Osteoblast (primary cell): ENCODE measurements at regions not wholly inside any gene's neighbourhood (a gene's known extent, or its start where the extent isn't known, plus 50 kb on each side); places are given as distances from the start of the nearest gene placed in this dataset.

Experiments used
- DNase-seq: peaks from one replicate; pipeline ENCODE4 v3.0.0; 2011; ENCODE audit warnings: low spot score, mixed read lengths; ENCODE audit not compliant: insufficient read length; ENCODE audit errors: missing footprints
- H2AFZ ChIP-seq: 2 replicates; pipeline ENCODE4 v1.6.0; 2011; ENCODE audit warnings: mild to moderate bottlenecking, low read length
- H3K27ac ChIP-seq: 2 replicates; pipeline ENCODE4 v1.5.1; 2011; ENCODE audit warnings: mild to moderate bottlenecking, low read depth, low read length, moderate library complexity
- H3K27me3 ChIP-seq: 2 replicates; pipeline ENCODE4 v1.6.0; 2012; ENCODE audit warnings: mild to moderate bottlenecking, control low read depth, inconsistent platforms, low read length, moderate library complexity; ENCODE audit not compliant: insufficient read depth
- H3K36me3 ChIP-seq: 2 replicates; pipeline ENCODE4 v1.5.1; 2011; ENCODE audit warnings: mild to moderate bottlenecking, low read length, control low read depth, moderate library complexity; ENCODE audit not compliant: insufficient read depth
- H3K4me1 ChIP-seq: 2 replicates; pipeline ENCODE4 v1.5.1; 2011; ENCODE audit warnings: mild to moderate bottlenecking, low read length, control low read depth, moderate library complexity; ENCODE audit not compliant: insufficient read depth
- H3K4me2 ChIP-seq: 2 replicates; pipeline ENCODE4 v1.6.0; 2011; ENCODE audit warnings: mild to moderate bottlenecking, low read length; ENCODE audit not compliant: insufficient read depth
- H3K4me3 ChIP-seq: fragments of 200-600 bp; sonication (generic); 3 replicates; pipeline ENCODE4 v1.5.1; 2012; ENCODE audit warnings: mild to moderate bottlenecking, low read length, inconsistent platforms; ENCODE audit not compliant: insufficient read depth
- H3K79me2 ChIP-seq: 2 replicates; pipeline ENCODE4 v1.6.0; 2012; ENCODE audit warnings: mild to moderate bottlenecking, low read length, control low read depth, inconsistent platforms; ENCODE audit not compliant: insufficient read depth
- H3K9me3 ChIP-seq: 2 replicates; pipeline ENCODE4 v1.5.1; 2011; ENCODE audit warnings: low read depth, low read length, control low read depth
- H4K20me1 ChIP-seq: 2 replicates; pipeline ENCODE4 v1.6.0; 2012; ENCODE audit warnings: mild to moderate bottlenecking, low read length, control low read depth; ENCODE audit not compliant: insufficient read depth
- CTCF ChIP-seq: IDR thresholded peaks from 2 replicates; pipeline ENCODE4 v1.5.1; 2011; ENCODE audit warnings: mild to moderate bottlenecking, low read depth, low read length, moderate library complexity; ENCODE audit errors: extremely low read depth

DNA sequence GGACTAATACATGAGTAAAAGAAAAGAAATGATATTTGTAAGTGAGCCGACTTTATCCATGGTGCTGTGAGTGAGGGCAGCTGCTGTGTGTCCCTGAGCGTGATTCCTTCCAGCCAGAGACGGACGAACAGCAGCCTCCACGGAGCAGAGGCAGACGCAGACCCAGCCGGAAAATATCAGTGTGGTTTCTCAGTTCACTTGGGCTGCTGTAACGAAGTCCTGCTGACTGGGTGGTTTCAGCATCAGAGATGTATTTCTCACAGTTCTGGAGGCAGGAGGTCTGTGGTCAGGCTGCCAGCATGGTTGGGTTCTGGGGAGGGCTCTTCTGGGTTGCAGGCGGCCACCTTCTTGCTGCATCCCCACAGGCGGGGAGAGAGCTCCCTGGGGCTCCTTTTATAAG, 375.6 kb downstream of the GLRX3 start:
- Histone ChIP-seq H3K4me3 (no peak overlapping the region), H4K20me1 (no peaks in the 10 kb centered on the region), H3K4me2 (no peak overlapping the region), H3K36me3 (no peaks in the 10 kb centered on the region), H3K27me3 (no peaks in the 10 kb centered on the region), H3K4me1 (no peaks in the 10 kb centered on the region), H2AFZ (no peak overlapping the region), H3K79me2 (no peaks in the 10 kb centered on the region), H3K9me3 (no peaks in the 10 kb centered on the region), H3K27ac (no peak overlapping the region)
- DNase-seq: no peak
- TF ChIP-seq CTCF: no peak

DNA sequence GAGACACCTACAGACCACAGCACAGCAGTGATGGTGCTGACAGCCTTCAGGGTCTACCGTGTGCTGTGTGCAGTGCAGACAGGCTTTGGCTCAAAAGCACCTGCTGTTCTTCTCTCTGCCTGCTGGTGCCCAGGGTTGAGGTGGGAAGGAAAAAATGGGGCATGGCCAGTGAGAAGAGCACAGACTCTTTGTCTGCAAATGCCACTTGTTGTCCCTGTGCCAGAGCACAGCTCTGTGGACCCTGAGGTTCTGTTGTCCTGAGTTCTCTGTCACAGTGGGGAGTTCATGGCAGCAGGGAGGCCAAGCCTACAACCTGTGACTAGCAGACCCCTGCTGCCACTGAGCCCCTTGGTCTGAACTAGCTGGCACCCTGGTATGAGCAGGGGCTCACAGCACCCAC, 376.7 kb downstream of the GLRX3 start:
- Histone ChIP-seq H3K27me3 (no peaks in the 10 kb centered on the region), H3K36me3 (no peaks in the 10 kb centered on the region), H3K9me3 (no peaks in the 10 kb centered on the region), H2AFZ (no peak overlapping the region), H3K4me3 (no peak overlapping the region), H4K20me1 (no peaks in the 10 kb centered on the region), H3K79me2 (no peaks in the 10 kb centered on the region), H3K4me2 (no peak overlapping the region), H3K27ac (no peak overlapping the region), H3K4me1 (no peaks in the 10 kb centered on the region)
- no peak for DNase-seq
- no peak for TF ChIP-seq CTCF

GRCh38 chr10:130513686-130514476, 377.7 kb downstream of the GLRX3 start:
- no peak for TF ChIP-seq CTCF
- no peaks in the 10 kb centered on the region for H3K9me3 ChIP-seq

DNA sequence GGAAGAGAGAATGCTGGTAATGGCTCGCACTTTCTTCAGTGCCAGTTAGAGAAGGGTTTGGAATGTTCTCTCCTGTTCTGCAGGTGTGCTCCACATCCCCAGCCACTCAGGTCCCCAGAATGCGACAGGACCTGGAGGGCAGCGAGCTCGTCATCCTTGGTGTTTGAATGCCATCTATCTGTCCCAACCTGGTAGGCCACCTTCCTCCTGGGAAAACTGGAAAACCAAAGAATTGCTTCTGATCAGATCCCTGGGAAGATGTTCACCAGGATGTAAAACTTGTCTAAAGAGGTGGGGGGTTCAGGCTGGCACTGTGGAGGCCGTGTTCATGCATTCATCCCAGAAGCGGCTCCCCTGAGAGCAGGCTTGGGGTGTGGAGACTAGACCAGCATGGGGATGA, 379.5 kb downstream of the GLRX3 start:
- no peaks in the 10 kb centered on the region for H3K79me2 ChIP-seq
- DNase-seq: no peak
- H3K36me3 ChIP-seq: no peaks in the 10 kb centered on the region
- H3K27ac ChIP-seq: no peak overlapping the region
- H3K27me3 ChIP-seq: no peaks in the 10 kb centered on the region
- H3K4me1 ChIP-seq: no peaks in the 10 kb centered on the region
- H4K20me1 ChIP-seq: no peaks in the 10 kb centered on the region
- TF ChIP-seq CTCF: no peak
- no peak overlapping the region for H2AFZ ChIP-seq
- no peak overlapping the region for H3K4me3 ChIP-seq
- H3K4me2 ChIP-seq: no peak overlapping the region
- peaks cover 3% of the 10 kb centered on the region for H3K9me3 ChIP-seq

More at GRCh38 chr10:130513686-130514476, 377.7 kb downstream of the GLRX3 start:
- Histone ChIP-seq H3K27me3 (no peaks in the 10 kb centered on the region), H3K4me3 (no peak overlapping the region), H3K4me2 (no peak overlapping the region), H2AFZ (no peak overlapping the region), H3K27ac (no peak overlapping the region), H4K20me1 (no peaks in the 10 kb centered on the region), H3K79me2 (no peaks in the 10 kb centered on the region), H3K36me3 (no peaks in the 10 kb centered on the region), H3K4me1 (no peaks in the 10 kb centered on the region)
- DNase-seq: no peak
